GM18508 (cell line): ENCODE measurements at regions not wholly inside any gene's neighbourhood (a gene's known extent, or its start where the extent isn't known, plus 50 kb on each side); places are given as distances from the start of the nearest gene placed in this dataset.
"Not testable (repeated sequence)": the region's sequence is repeated elsewhere in the genome, so short reads cannot be mapped to it uniquely, and the experiment has no call there.

Source experiments
- ATAC-seq: cut with Tn5 transposase; IDR thresholded peaks from one replicate; pipeline ENCODE4 v1.9.1; 2021; ENCODE audit warnings: moderate number of reproducible peaks; ENCODE audit not compliant: insufficient read depth, unreplicated experiment

DNA sequence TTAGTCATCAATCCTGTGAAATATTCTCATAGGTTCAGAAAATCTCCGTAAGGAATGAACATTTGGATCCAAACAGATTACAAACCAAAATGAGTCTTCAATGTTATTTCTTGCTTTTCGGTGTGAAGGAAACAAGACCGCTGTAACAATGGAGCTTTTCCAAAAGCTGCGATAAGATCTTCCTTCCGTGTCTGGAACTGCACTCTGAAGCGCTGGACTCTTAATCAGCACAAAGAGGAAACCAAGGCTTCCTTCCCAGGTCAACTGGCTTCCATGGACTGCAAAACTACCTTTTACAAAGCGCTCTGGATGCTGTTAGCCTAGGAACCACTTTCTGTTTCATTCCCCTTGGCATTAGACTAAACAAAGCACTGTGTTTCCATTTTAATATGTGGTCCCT lies 137.9 kb upstream of the BASP1 start:
- ATAC-seq, result no peak

- no peak for ATAC-seq
Measured at GRCh38 chr5:17080361-17080760, 137.1 kb upstream of the BASP1 start.

DNA sequence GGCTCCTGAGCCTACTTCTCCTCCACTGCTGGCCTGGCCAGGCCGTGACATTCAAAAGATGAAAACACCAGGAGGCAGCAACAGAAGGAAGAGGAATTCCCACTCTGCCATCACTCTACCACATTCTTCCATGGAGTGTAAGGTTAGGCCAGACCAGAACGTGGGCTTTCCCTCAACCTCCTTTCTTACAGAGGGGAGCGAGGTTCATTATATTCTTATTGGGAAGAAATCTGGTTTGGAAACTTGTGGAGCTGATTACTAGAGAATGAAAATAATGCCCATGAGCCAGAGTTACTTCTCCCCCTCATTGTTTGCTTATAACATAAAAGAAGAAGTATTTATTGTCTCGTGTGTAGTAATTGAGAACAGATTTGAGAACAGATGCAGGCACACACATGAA lies 136.3 kb upstream of the BASP1 start:
- ATAC-seq, result no peak

DNA sequence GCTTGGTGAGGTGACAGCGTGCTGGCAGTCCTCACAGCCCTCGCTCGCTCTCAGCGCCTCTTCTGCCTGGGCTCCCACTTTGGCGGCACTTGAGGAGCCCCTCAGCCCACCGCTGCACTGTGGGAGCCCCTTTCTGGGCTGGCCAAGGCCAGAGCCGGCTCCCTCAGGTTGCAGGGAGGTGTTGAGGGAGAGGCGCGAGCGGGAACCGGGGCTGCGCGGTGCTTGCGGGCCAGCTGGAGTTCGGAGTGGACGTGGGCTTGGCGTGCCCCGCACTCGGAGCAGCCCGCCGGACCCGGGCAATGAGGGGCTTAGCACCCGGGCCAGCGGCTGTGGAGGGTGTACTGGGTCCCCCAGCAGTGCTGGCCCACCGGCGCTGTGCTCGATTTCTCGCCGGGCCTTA lies 134.2 kb upstream of the BASP1 start:
- ATAC-seq, result not testable (repeated sequence)

DNA sequence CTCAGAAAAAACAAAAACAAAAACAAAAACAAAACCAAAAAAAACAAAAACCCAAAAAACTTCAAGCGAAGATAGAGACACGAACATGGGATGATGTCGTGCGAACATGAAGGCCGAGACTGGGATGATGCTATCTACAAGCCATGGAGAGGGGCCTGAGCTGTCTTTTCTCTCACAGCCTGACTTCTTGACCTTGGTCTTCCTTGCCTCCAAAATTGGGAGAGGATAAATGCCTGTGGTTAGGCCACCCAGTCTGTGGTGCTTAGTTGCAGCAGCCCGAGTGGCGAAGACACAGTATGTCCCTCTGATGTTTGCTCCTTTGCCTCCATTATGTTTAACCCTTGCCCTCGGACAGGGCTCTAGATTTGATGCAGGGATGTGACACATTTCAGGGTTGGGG lies 130.4 kb upstream of the BASP1 start:
- no peak for ATAC-seq

DNA sequence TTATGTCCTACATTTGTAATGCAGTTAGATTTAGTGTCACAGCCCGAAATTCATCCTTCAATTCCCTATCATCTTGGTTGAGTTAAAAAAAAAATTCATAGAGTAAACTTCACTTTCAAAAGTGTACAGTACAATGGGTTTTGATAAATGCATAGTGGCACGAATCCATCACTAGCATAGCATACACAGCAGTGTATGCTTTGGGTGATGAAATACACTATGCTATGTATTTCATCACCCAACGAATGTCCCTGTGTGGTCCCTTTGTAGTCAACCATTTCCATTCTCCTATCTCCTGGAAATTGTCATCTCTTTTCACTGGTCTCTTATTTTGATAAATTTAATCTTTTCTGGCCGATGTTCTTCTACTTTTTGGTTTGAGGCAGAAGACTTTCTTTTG lies 129.4 kb upstream of the BASP1 start:
- ATAC-seq, result no peak

GRCh38 chr5:17089001-17089400 lies 128.4 kb upstream of the BASP1 start:
- no peak for ATAC-seq

DNA sequence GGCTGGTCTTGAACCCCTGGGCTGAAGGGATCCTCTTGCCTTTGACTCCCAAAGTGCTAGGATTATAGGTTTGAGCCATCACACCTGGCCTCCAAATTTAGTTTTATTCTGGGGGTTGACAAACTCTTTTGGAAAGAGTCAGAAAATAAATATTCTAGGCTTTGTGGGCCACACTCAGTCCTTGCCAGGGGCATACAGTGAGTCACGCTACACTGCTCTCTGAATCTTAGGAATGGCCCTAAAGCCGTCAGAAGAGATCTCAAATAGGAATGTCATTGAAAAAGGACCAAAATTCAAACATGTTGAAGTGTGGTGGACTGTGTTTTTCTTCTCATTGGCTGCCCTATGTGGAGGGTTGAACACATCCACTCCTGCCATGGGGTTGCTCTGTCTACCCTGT lies 127.7 kb upstream of the BASP1 start:
- ATAC-seq, result no peak

DNA sequence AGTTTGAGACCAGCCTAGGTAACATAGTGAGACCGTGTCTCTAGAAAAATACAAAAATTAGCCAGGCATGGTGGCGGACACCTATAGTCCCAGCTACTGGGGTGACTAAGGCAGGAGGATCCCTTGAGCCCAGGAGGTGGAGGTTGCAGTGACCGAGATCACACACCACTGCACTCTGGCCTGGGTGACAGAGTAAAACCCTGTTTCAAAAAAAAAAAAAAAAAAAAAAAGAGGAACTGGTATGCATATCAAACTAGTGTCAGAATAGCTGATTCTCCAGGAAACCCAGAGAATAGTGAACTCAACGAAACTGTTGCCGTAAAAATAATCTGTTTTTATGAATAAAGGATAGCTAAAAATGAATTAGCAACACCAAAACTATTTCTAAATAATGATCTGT lies 126.6 kb upstream of the BASP1 start:
- no peak for ATAC-seq

GRCh38 chr5:17094830-17095229 lies 122.6 kb upstream of the BASP1 start:
- ATAC-seq, result no peak

DNA sequence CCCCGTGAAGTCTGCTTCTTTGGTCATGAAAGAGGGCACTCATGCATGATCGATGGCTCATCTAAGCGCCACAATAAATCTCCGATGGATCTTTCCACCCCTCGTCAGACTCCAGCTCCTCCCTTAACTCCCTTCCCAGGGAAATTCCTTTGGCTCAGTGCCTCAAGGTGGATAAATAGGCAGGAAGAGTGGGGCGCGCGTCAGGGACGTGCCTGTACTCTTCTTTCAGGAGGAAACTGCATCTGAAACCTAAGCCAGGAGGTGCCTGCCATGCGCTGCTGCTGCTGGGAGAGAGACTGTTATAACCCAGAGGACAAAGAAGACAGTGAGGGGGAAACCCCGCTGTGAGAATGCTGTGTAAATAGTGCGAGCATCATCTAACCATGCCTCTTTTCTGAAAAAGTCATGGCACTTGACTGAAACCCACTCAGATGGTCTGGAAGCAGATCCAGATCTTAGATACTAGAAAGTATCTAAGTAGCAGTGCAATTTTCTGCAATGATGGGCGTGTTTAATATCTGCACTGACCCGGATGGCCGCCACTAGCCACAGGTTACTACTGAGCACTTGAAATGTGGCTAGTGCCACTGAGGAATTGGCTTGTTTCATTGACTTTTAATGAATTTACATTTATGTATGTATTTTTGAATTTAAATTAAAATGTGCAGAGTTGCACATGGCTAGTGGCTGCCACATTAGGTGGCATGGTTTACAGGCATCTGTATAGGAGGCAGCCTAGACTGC lies 120.3 kb upstream of the BASP1 start:
- no peak for ATAC-seq

DNA sequence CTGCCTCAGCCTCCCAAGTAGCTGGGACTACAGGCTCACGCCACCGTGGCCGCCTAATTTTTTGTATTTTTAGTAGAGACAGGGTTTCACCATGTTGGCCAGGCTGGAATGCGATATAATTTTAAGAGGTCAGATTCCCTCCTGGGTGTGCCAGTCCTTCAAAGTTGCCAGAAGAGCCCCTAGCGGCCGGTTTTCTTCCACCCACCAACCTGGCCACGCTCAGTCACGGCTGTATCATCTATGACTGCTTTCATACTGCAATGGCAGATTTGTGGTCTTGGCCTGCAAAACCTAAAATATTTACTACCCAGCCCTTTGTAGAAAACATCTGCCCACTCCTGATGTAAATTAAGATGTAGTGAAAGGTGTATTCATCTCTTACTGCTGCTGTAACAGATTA lies 117.5 kb upstream of the BASP1 start:
- no peak for ATAC-seq

GRCh38 chr5:17103461-17103860 lies 114.0 kb upstream of the BASP1 start:
- ATAC-seq, result no peak

DNA sequence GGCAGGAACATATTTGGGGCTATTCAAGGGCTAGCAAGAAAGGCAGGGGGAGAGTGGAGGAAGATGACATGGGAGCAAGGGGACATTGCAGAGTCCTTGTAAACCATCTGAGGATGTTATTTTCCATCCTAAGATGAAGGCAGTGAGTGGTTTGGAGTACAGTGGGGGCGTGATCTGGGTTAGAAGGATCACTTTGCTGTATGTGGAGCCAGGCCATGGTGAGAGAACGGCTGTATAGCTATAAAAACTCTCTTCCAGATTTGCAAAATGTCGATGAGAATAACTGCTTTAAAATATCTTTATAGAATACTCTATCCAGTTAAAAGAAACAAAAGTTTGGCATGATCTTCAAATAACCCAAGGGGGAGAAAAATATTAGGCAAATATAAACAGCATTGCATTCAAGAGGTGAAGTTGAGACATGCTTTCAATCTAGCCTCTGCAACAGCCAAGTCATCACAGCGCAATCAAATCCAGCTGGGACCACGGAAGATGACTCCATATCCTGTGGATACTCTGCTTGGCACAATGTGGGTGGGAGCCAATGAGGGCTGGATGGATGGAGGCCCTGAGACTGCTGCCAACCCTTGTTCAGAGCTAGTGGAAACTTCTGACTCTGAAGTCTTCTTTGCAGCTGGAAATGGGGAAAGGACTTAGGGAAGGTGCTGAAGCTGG lies 111.5 kb upstream of the BASP1 start:
- ATAC-seq, result no peak

DNA sequence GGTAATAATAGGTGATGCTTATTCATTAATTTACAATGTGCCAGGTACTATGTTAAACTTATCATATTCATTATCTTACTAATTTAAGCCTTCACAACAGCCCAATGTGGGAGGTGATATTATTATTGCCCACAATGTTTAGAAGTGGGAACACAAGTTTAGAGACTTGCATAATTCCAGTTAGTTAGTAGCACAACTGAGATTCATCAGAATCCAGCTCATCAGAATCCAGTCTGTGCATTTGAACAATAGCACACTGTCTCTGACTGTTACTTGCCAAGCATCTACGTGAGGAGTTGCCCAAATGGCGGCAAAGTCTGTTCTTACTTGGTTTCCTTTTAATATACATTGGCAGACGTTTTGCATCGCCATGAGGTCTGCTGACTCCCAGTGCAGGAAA lies 110.9 kb upstream of the BASP1 start:
- no peak for ATAC-seq

- ATAC-seq, result not testable (repeated sequence)
Measured at GRCh38 chr5:17112091-17112716, 105.2 kb upstream of the BASP1 start.

GRCh38 chr5:17113174-17113958 lies 104.1 kb upstream of the BASP1 start:
- ATAC-seq, result no peak

GRCh38 chr5:17114233-17114632 lies 103.2 kb upstream of the BASP1 start:
- ATAC-seq, result no peak

- ATAC-seq, result no peak
Measured at GRCh38 chr5:17114715-17115599, 102.5 kb upstream of the BASP1 start.

GRCh38 chr5:17115855-17116254 lies 101.6 kb upstream of the BASP1 start:
- no peak for ATAC-seq
